ENCODE measurements at regions not wholly inside any gene's neighbourhood (a gene's known extent, or its start where the extent isn't known, plus 50 kb on each side); places are given as distances from the start of the nearest gene placed in this dataset.
"Not testable (repeated sequence)": the region's sequence is repeated elsewhere in the genome, so short reads cannot be mapped to it uniquely, and the experiment has no call there.

GRCh38 chr2:37573451-37574388 lies 97.7 kb downstream of the CDC42EP3 start:
- Histone ChIP-seq H3K27me3 (no peaks in the 10 kb centered on the region), H3K36me3 (no peaks in the 10 kb centered on the region), H3K4me3 (no peak overlapping the region), H3K9me3 (peaks cover 2% of the 10 kb centered on the region; the same call in 1 of the 2 replicates)
- DNase-seq = no peak

GRCh38 chr2:37575780-37576179 lies 95.7 kb downstream of the CDC42EP3 start:
- no peaks in the 10 kb centered on the region for H3K27me3 ChIP-seq

GRCh38 chr2:37576194-37576593 lies 95.2 kb downstream of the CDC42EP3 start:
- DNase-seq, H3K4me3 ChIP-seq, H3K27me3 ChIP-seq, H3K36me3 ChIP-seq, H3K9me3 ChIP-seq: not testable (repeated sequence)

More at GRCh38 chr2:37575780-37576179, 95.7 kb downstream of the CDC42EP3 start:
- DNase-seq = no peak
- Histone ChIP-seq H3K4me3 (no peak overlapping the region), H3K36me3 (no peaks in the 10 kb centered on the region), H3K9me3 (peaks cover 2% of the 10 kb centered on the region; the same call in 1 of the 2 replicates)

- Histone ChIP-seq H3K36me3 (no peaks in the 10 kb centered on the region), H3K27me3 (no peaks in the 10 kb centered on the region), H3K4me3 (no peak overlapping the region), H3K9me3 (peaks cover 2% of the 10 kb centered on the region; the same call in 1 of the 2 replicates)
- DNase-seq = peak; percentile 62
These were observed 94.6 kb downstream of the CDC42EP3 start for GRCh38 chr2:37576831-37577230.

- Histone ChIP-seq H3K36me3 (no peaks in the 10 kb centered on the region), H3K4me3 (no peak overlapping the region), H3K9me3 (peaks cover 2% of the 10 kb centered on the region; the same call in 1 of the 2 replicates), H3K27me3 (no peaks in the 10 kb centered on the region)
- no peak for DNase-seq
These were observed 92.2 kb downstream of the CDC42EP3 start for GRCh38 chr2:37579192-37579713.

- not testable (repeated sequence) for H3K4me3 ChIP-seq, H3K36me3 ChIP-seq, H3K27me3 ChIP-seq, DNase-seq, H3K9me3 ChIP-seq
These were observed 91.5 kb downstream of the CDC42EP3 start for GRCh38 chr2:37579949-37580348.

GRCh38 chr2:37581433-37581832 lies 90.0 kb downstream of the CDC42EP3 start:
- Histone ChIP-seq H3K27me3 (no peaks in the 10 kb centered on the region), H3K4me3 (no peak overlapping the region), H3K36me3 (no peaks in the 10 kb centered on the region), H3K9me3 (peaks cover 2% of the 10 kb centered on the region; the same call in 1 of the 2 replicates)
- DNase-seq = no peak

GRCh38 chr2:37582481-37583220 lies 88.8 kb downstream of the CDC42EP3 start:
- no peak overlapping the region for H3K4me3 ChIP-seq
- H3K9me3 ChIP-seq = peaks cover 2% of the 10 kb centered on the region; the same call in 1 of the 2 replicates
- H3K36me3 ChIP-seq = no peaks in the 10 kb centered on the region
- H3K27me3 ChIP-seq = no peaks in the 10 kb centered on the region
- DNase-seq = no peak

- H3K27me3 ChIP-seq = no peaks in the 10 kb centered on the region
- H3K9me3 ChIP-seq = peaks cover 2% of the 10 kb centered on the region; the same call in 1 of the 2 replicates
- H3K4me3 ChIP-seq = no peak overlapping the region
- DNase-seq = no peak
- no peaks in the 10 kb centered on the region for H3K36me3 ChIP-seq
These were observed 88.0 kb downstream of the CDC42EP3 start for GRCh38 chr2:37583402-37583801.

GRCh38 chr2:37583867-37584266 lies 87.6 kb downstream of the CDC42EP3 start:
- Histone ChIP-seq H3K9me3 (no peaks in the 10 kb centered on the region; the same call in 1 of the 2 replicates), H3K27me3 (no peaks in the 10 kb centered on the region), H3K4me3 (no peak overlapping the region), H3K36me3 (no peaks in the 10 kb centered on the region)
- DNase-seq = no peak

GRCh38 chr2:37585295-37585908 lies 86.0 kb downstream of the CDC42EP3 start:
- Histone ChIP-seq H3K4me3 (no peak overlapping the region), H3K36me3 (no peaks in the 10 kb centered on the region), H3K9me3 (no peaks in the 10 kb centered on the region), H3K27me3 (no peaks in the 10 kb centered on the region)
- DNase-seq = no peak

- no peak overlapping the region for H3K4me3 ChIP-seq
- H3K36me3 ChIP-seq = no peaks in the 10 kb centered on the region
- H3K27me3 ChIP-seq = no peaks in the 10 kb centered on the region
- H3K9me3 ChIP-seq = no peaks in the 10 kb centered on the region
- DNase-seq = peak; percentile 91
These were observed 85.3 kb downstream of the CDC42EP3 start for GRCh38 chr2:37585982-37586621.

GRCh38 chr2:37586663-37587317 lies 84.7 kb downstream of the CDC42EP3 start:
- Histone ChIP-seq H3K36me3 (no peaks in the 10 kb centered on the region), H3K4me3 (no peak overlapping the region), H3K9me3 (no peaks in the 10 kb centered on the region), H3K27me3 (no peaks in the 10 kb centered on the region)
- peak; percentile 20 for DNase-seq

GRCh38 chr2:37587817-37588216 lies 83.6 kb downstream of the CDC42EP3 start:
- H3K27me3 ChIP-seq = no peaks in the 10 kb centered on the region
- no peak overlapping the region for H3K4me3 ChIP-seq
- H3K9me3 ChIP-seq = no peaks in the 10 kb centered on the region
- no peaks in the 10 kb centered on the region for H3K36me3 ChIP-seq
- DNase-seq = no peak

GRCh38 chr2:37588316-37588777 lies 83.1 kb downstream of the CDC42EP3 start:
- no peak for DNase-seq
- Histone ChIP-seq H3K27me3 (no peaks in the 10 kb centered on the region), H3K4me3 (no peak overlapping the region), H3K36me3 (no peaks in the 10 kb centered on the region), H3K9me3 (no peaks in the 10 kb centered on the region; the same call in 1 of the 2 replicates)

- Histone ChIP-seq H3K9me3 (peaks cover 4% of the 10 kb centered on the region; the same call in 1 of the 2 replicates), H3K36me3 (no peaks in the 10 kb centered on the region), H3K4me3 (no peak overlapping the region), H3K27me3 (no peaks in the 10 kb centered on the region)
- DNase-seq = no peak
These were observed 82.1 kb downstream of the CDC42EP3 start for GRCh38 chr2:37589298-37589697.
